Neural cell (in vitro differentiated cells): ENCODE measurements at regions not wholly inside any gene's neighbourhood (a gene's known extent, or its start where the extent isn't known, plus 50 kb on each side); places are given as distances from the start of the nearest gene placed in this dataset.

ENCODE experiments used
- H2AFZ ChIP-seq: fragments of 200-600, 300-800 bp; sonication (generic), shearing (Covaris generic); 2 replicates; pipeline ENCODE4 v1.6.0; 2014; ENCODE audit warnings: low read depth, mild to moderate bottlenecking, antibody characterized with exemption, low read length, moderate library complexity
- H3F3A ChIP-seq: fragments of 200-600 bp; shearing (Covaris generic); 2 replicates; pipeline ENCODE4 v1.6.1; 2016; ENCODE audit warnings: mild to moderate bottlenecking, moderate library complexity, mixed read lengths, antibody characterized with exemption, low read length; ENCODE audit not compliant: insufficient read depth, poor library complexity, severe bottlenecking
- H3K27ac ChIP-seq: fragments of 200-600, 300-800 bp; sonication (generic), shearing (Covaris generic); 2 replicates; pipeline ENCODE4 v1.5.1; 2014; ENCODE audit warnings: mild to moderate bottlenecking, low read length, moderate library complexity
- H3K27me3 ChIP-seq: fragments of 300-800, 200-600 bp; sonication (generic), shearing (Covaris generic); 2 replicates; pipeline ENCODE4 v1.6.0; 2014; ENCODE audit warnings: mild to moderate bottlenecking, low read depth, low read length, moderate library complexity; ENCODE audit not compliant: insufficient read depth
- H3K36me3 ChIP-seq: fragments of 300-800, 200-600 bp; sonication (generic), shearing (Covaris generic); 2 replicates; pipeline ENCODE4 v1.5.1; 2014; ENCODE audit warnings: mild to moderate bottlenecking, antibody characterized with exemption, low read length, moderate library complexity; ENCODE audit not compliant: insufficient read depth
- H3K4me2 ChIP-seq: fragments of 300-800, 200-600 bp; sonication (generic), shearing (Covaris generic); 2 replicates; pipeline ENCODE4 v1.6.0; 2014; ENCODE audit warnings: mild to moderate bottlenecking, low read length
- H3K4me3 ChIP-seq: fragments of 300-800, 200-600 bp; sonication (generic), shearing (Covaris generic); 2 replicates; pipeline ENCODE4 v1.5.1; 2014; ENCODE audit warnings: mild to moderate bottlenecking, low read length, moderate library complexity
- H3K79me2 ChIP-seq: fragments of 200-600 bp; shearing (Covaris generic); replicated peaks from 2 replicates; pipeline ENCODE4 v1.6.0; 2014; ENCODE audit warnings: mild to moderate bottlenecking, low read length, moderate library complexity; ENCODE audit not compliant: insufficient read depth
- H3K9ac ChIP-seq: fragments of 300-800, 200-600 bp; sonication (generic), shearing (Covaris generic); 2 replicates; pipeline ENCODE4 v1.6.1; 2016; ENCODE audit warnings: mild to moderate bottlenecking, low read length, mixed read lengths
- H3K9me2 ChIP-seq: fragments of 200-600 bp; shearing (Covaris generic); 2 replicates; pipeline ENCODE4 v1.6.1; 2016; ENCODE audit warnings: mild to moderate bottlenecking, low read length, mixed read lengths; ENCODE audit not compliant: insufficient read depth
- H3K9me3 ChIP-seq: fragments of 200-600, 300-800 bp; sonication (generic), shearing (Covaris generic); 2 replicates; pipeline ENCODE4 v1.6.1; 2016; ENCODE audit warnings: mild to moderate bottlenecking, mixed run types, low read length, moderate library complexity, mixed read lengths
- H4K20me1 ChIP-seq: fragments of 200-600 bp; shearing (Covaris generic); 2 replicates; pipeline ENCODE4 v1.6.1; 2016; ENCODE audit warnings: mild to moderate bottlenecking, mixed run types; ENCODE audit not compliant: insufficient read depth
- CTCF ChIP-seq: fragments of 450-650 bp; IDR thresholded peaks from 2 replicates; pipeline ENCODE4 v1.5.1; 2014; ENCODE audit warnings: antibody characterized with exemption, mild to moderate bottlenecking, moderate library complexity; ENCODE audit not compliant: poor library complexity, severe bottlenecking
- EP300 ChIP-seq: fragments of 450-650 bp; conservative IDR thresholded peaks from 2 replicates; pipeline ENCODE4 v1.6.1; 2014; ENCODE audit warnings: antibody characterized with exemption, mild to moderate bottlenecking, moderate library complexity; ENCODE audit not compliant: poor library complexity, severe bottlenecking
- EZH2 ChIP-seq: fragments of 200-600, 300-800 bp; shearing (Covaris generic), sonication (generic); IDR thresholded peaks from 2 replicates; pipeline ENCODE4 v1.6.1; 2014; ENCODE audit warnings: antibody characterized with exemption, low read length, borderline replicate concordance, mild to moderate bottlenecking; ENCODE audit not compliant: insufficient read depth, poor library complexity, severe bottlenecking
- MXI1 ChIP-seq: fragments of 450-650 bp; conservative IDR thresholded peaks from 2 replicates; pipeline ENCODE4 v1.6.1; 2014; ENCODE audit warnings: antibody characterized with exemption, mild to moderate bottlenecking; ENCODE audit not compliant: poor library complexity, severe bottlenecking
- POLR2AphosphoS5 ChIP-seq: IDR thresholded peaks from 2 replicates; pipeline ENCODE4 v1.6.1; 2012
- RAD21 ChIP-seq: fragments of 450-650 bp; conservative IDR thresholded peaks from 2 replicates; pipeline ENCODE4 v1.6.1; 2014; ENCODE audit warnings: antibody characterized with exemption, mild to moderate bottlenecking, moderate library complexity
- REST ChIP-seq: IDR thresholded peaks from 2 replicates; pipeline ENCODE4 v1.6.1; 2012; ENCODE audit warnings: borderline replicate concordance
- SMC3 ChIP-seq: fragments of 450-650 bp; conservative IDR thresholded peaks from 2 replicates; pipeline ENCODE4 v1.6.1; 2014; ENCODE audit warnings: antibody characterized with exemption, mild to moderate bottlenecking, moderate library complexity; ENCODE audit not compliant: poor library complexity
- TAF1 ChIP-seq: IDR thresholded peaks from 2 replicates; pipeline ENCODE4 v1.6.1; 2012; ENCODE audit warnings: low read depth

- Histone ChIP-seq H3K27ac (no peak overlapping the region), H4K20me1 (no peaks in the 10 kb centered on the region), H3K79me2 (no peaks in the 10 kb centered on the region), H2AFZ (no peak overlapping the region), H3K9me2 (no peaks in the 10 kb centered on the region), H3K9me3 (no peaks in the 10 kb centered on the region), H3K4me2 (no peak overlapping the region), H3K27me3 (no peaks in the 10 kb centered on the region), H3K4me3 (peak overlapping the region; percentile 21), H3K36me3 (no peaks in the 10 kb centered on the region), H3K9ac (no peak overlapping the region), H3F3A (no peaks in the 10 kb centered on the region)
- TF ChIP-seq CTCF (no peak), MXI1 (no peak), EP300 (no peak), TAF1 (no peak), RAD21 (no peak), POLR2AphosphoS5 (no peak), EZH2 (no peak), SMC3 (no peak), REST (no peak)
Measured at GRCh38 chr20:58596750-58597248, 54.3 kb upstream of the STX16 start.

- H2AFZ ChIP-seq = no peak overlapping the region
- no peak overlapping the region for H3K4me3 ChIP-seq
- H4K20me1 ChIP-seq = no peaks in the 10 kb centered on the region
- no peaks in the 10 kb centered on the region for H3K9me3 ChIP-seq
- no peaks in the 10 kb centered on the region for H3F3A ChIP-seq
- TF ChIP-seq RAD21 (no peak), TAF1 (no peak), REST (no peak), SMC3 (no peak)
- no peaks in the 10 kb centered on the region for H3K27me3 ChIP-seq
- no peak overlapping the region for H3K9ac ChIP-seq
- no peaks in the 10 kb centered on the region for H3K36me3 ChIP-seq
- H3K9me2 ChIP-seq = no peaks in the 10 kb centered on the region
- H3K4me2 ChIP-seq = no peak overlapping the region
- no peak overlapping the region for H3K27ac ChIP-seq
- H3K79me2 ChIP-seq = no peaks in the 10 kb centered on the region
Measured at GRCh38 chr20:58596244-58596643, 54.8 kb upstream of the STX16 start.
